SH-SY5Y (cell line): ENCODE measurements at regions not wholly inside any gene's neighbourhood (a gene's known extent, or its start where the extent isn't known, plus 50 kb on each side); places are given as distances from the start of the nearest gene placed in this dataset.

Experiments used
- GATA2 ChIP-seq: IDR thresholded peaks from 2 replicates; pipeline ENCODE4 v1.6.1; 2011; ENCODE audit warnings: mild to moderate bottlenecking, low read depth, low read length
- GATA3 ChIP-seq: IDR thresholded peaks from 2 replicates; pipeline ENCODE4 v1.6.1; 2011; ENCODE audit warnings: low read depth, mild to moderate bottlenecking, low read length, moderate library complexity

- TF ChIP-seq GATA3 (no peak), GATA2 (no peak)
Observed at GRCh38 chr3:20240154-20240883, 54.3 kb upstream of the SGO1 start.

- no peak for TF ChIP-seq GATA2
- TF ChIP-seq GATA3 = no peak
Observed at GRCh38 chr3:20236603-20237002, 50.6 kb upstream of the SGO1 start.
